H9 (cell line): ENCODE measurements at regions not wholly inside any gene's neighbourhood (a gene's known extent, or its start where the extent isn't known, plus 50 kb on each side); places are given as distances from the start of the nearest gene placed in this dataset.

ENCODE experiments used
- DNase-seq: peaks from one replicate; pipeline ENCODE4 v3.0.0-alpha.2; 2017
- H2AFZ ChIP-seq: one replicate; pipeline ENCODE4 v1.6.1; 2013; ENCODE audit warnings: mild to moderate bottlenecking, low read length, control low read depth, moderate library complexity
- H2AK5ac ChIP-seq: 2 replicates; pipeline ENCODE4 v1.6.1; 2013; ENCODE audit warnings: low read length, control low read depth, mixed read lengths; ENCODE audit not compliant: insufficient read length
- H2BK120ac ChIP-seq: one replicate; pipeline ENCODE4 v1.6.1; 2013; ENCODE audit warnings: low read depth, mild to moderate bottlenecking, low read length, control low read depth, inconsistent platforms; ENCODE audit not compliant: poor library complexity, severe bottlenecking
- H2BK12ac ChIP-seq: 2 replicates; pipeline ENCODE4 v1.6.1; 2013; ENCODE audit warnings: low read length, control low read depth, mixed read lengths, low read depth; ENCODE audit not compliant: insufficient read length
- H2BK15ac ChIP-seq: 2 replicates; pipeline ENCODE4 v1.6.1; 2013; ENCODE audit warnings: low read depth, low read length, control low read depth
- H2BK20ac ChIP-seq: one replicate; pipeline ENCODE4 v1.6.1; 2013; ENCODE audit warnings: low read depth, mild to moderate bottlenecking, low read length, control low read depth, inconsistent platforms; ENCODE audit not compliant: poor library complexity, severe bottlenecking
- H2BK5ac ChIP-seq: 2 replicates; pipeline ENCODE4 v1.6.1; 2013; ENCODE audit warnings: low read length, control low read depth, mixed read lengths; ENCODE audit not compliant: insufficient read length
- H3K14ac ChIP-seq: 2 replicates; pipeline ENCODE4 v1.6.1; 2013; ENCODE audit warnings: low read length, control low read depth; ENCODE audit not compliant: insufficient read depth
- H3K18ac ChIP-seq: 2 replicates; pipeline ENCODE4 v1.6.1; 2013; ENCODE audit warnings: low read depth, mild to moderate bottlenecking, mixed read lengths, low read length, control low read depth; ENCODE audit not compliant: insufficient read length
- H3K23ac ChIP-seq: 2 replicates; pipeline ENCODE4 v1.6.1; 2013; ENCODE audit warnings: low read length, control low read depth, mixed read lengths, low read depth; ENCODE audit not compliant: insufficient read length
- H3K23me2 ChIP-seq: 2 replicates; pipeline ENCODE4 v1.6.1; 2013; ENCODE audit warnings: low read depth, mild to moderate bottlenecking, mixed read lengths, low read length, control low read depth; ENCODE audit not compliant: insufficient read length, poor library complexity, severe bottlenecking
- H3K27ac ChIP-seq: 2 replicates; pipeline ENCODE4 v1.5.1; 2013; ENCODE audit warnings: low read length, control low read depth, mixed read lengths, low read depth; ENCODE audit not compliant: insufficient read length
- H3K27me3 ChIP-seq: 2 replicates; pipeline ENCODE4 v1.6.1; 2013; ENCODE audit warnings: low read length, control low read depth, inconsistent platforms; ENCODE audit not compliant: insufficient read depth
- H3K4ac ChIP-seq: 2 replicates; pipeline ENCODE4 v1.6.1; 2013; ENCODE audit warnings: low read depth, mild to moderate bottlenecking, control low read depth, inconsistent platforms, low read length, moderate library complexity
- H3K4me1 ChIP-seq: 2 replicates; pipeline ENCODE4 v1.6.1; 2013; ENCODE audit warnings: low read length, control low read depth, inconsistent platforms; ENCODE audit not compliant: insufficient read depth
- H3K4me2 ChIP-seq: 2 replicates; pipeline ENCODE4 v1.6.1; 2013; ENCODE audit warnings: low read length, control low read depth, mixed read lengths; ENCODE audit not compliant: insufficient read length, insufficient read depth
- H3K56ac ChIP-seq: 2 replicates; pipeline ENCODE4 v1.6.1; 2013; ENCODE audit warnings: low read depth, mild to moderate bottlenecking, mixed read lengths, low read length, control low read depth; ENCODE audit not compliant: insufficient read length
- H3K79me1 ChIP-seq: 2 replicates; pipeline ENCODE4 v1.6.1; 2013; ENCODE audit warnings: low read depth, mild to moderate bottlenecking, moderate library complexity, low read length, control low read depth, inconsistent platforms; ENCODE audit not compliant: insufficient read depth, poor library complexity, severe bottlenecking
- H3K79me2 ChIP-seq: 2 replicates; pipeline ENCODE4 v1.6.1; 2013; ENCODE audit warnings: low read length, control low read depth, inconsistent platforms; ENCODE audit not compliant: insufficient read depth
- H3K9ac ChIP-seq: 2 replicates; pipeline ENCODE4 v1.6.1; 2013; ENCODE audit warnings: low read length, control low read depth, mixed read lengths; ENCODE audit not compliant: insufficient read length; ENCODE audit errors: extremely low read depth
- H3K9me3 ChIP-seq: one replicate; pipeline ENCODE4 v1.6.1; 2013; ENCODE audit warnings: low read depth, low read length, inconsistent platforms; ENCODE audit not compliant: control insufficient read depth
- H3T11ph ChIP-seq: one replicate; pipeline ENCODE4 v1.6.1; 2013; ENCODE audit warnings: mild to moderate bottlenecking, low read length, control low read depth, inconsistent platforms
- H4K20me1 ChIP-seq: one replicate; pipeline ENCODE4 v1.6.1; 2013; ENCODE audit not compliant: control insufficient read depth, insufficient read length, insufficient read depth
- H4K5ac ChIP-seq: 2 replicates; pipeline ENCODE4 v1.6.1; 2013; ENCODE audit warnings: low read depth, mild to moderate bottlenecking, mixed read lengths, low read length, control low read depth; ENCODE audit not compliant: insufficient read length
- H4K8ac ChIP-seq: replicated peaks from 2 replicates; pipeline ENCODE4 v1.6.1; 2013; ENCODE audit warnings: low read length, control low read depth, mixed read lengths, low read depth; ENCODE audit not compliant: insufficient read length
- H4K91ac ChIP-seq: 2 replicates; pipeline ENCODE4 v1.6.1; 2013; ENCODE audit warnings: low read depth, mild to moderate bottlenecking, moderate library complexity, mixed read lengths, low read length, control low read depth; ENCODE audit not compliant: insufficient read length
- H3K27ac Mint-ChIP-seq, 3 experiments: 2 replicates in 2 of 3; 3 replicates in 1 of 3; pipeline ENCODE4 v1.8.0; 2020 to 2021; ENCODE audit warnings: mixed read lengths in 3 of 3, mild to moderate bottlenecking in 1 of 3, moderate library complexity in 1 of 3
- H3K27me3 Mint-ChIP-seq: 2 replicates; pipeline ENCODE4 v1.8.0; 2021; ENCODE audit warnings: low read depth, mild to moderate bottlenecking, moderate library complexity, mixed read lengths
- H3K36me3 Mint-ChIP-seq, 3 experiments: 2 replicates in 2 of 3; 3 replicates in 1 of 3; pipeline ENCODE4 v1.8.0; 2020 to 2021; ENCODE audit warnings: low read depth in 3 of 3, mixed read lengths in 3 of 3; ENCODE audit not compliant: insufficient read depth in 1 of 3
- H3K4me1 Mint-ChIP-seq, 2 experiments: 2 replicates each; pipeline ENCODE4 v1.8.0; 2020; ENCODE audit warnings: mixed read lengths in 2 of 2
- H3K4me3 Mint-ChIP-seq, 2 experiments: 2 replicates in 1 of 2; 3 replicates in 1 of 2; pipeline ENCODE4 v1.8.0; 2020 to 2021; ENCODE audit warnings: mild to moderate bottlenecking in 2 of 2, mixed read lengths in 2 of 2, moderate library complexity in 1 of 2
- H3K9me3 Mint-ChIP-seq, 2 experiments: 2 replicates in 1 of 2; 3 replicates in 1 of 2; pipeline ENCODE4 v1.8.0; 2020; ENCODE audit warnings: mild to moderate bottlenecking in 2 of 2, mixed read lengths in 2 of 2, moderate library complexity in 1 of 2
- CTCF ChIP-seq: fragments of 200-600 bp; sonication (generic); conservative IDR thresholded peaks from 3 replicates; pipeline ENCODE4 v1.8.0; 2021; ENCODE audit warnings: antibody characterized with exemption, mild to moderate bottlenecking
- WGBS: extraction: QIAGEN DNeasy Blood & Tissue Kit; methylation state at CpG from one replicate; pipeline ENCODE4 v1.1.7; 2013; ENCODE audit warnings: missing lambda C conversion rate, low lambda C conversion rate, mixed read lengths; ENCODE audit not compliant: insufficient read length; ENCODE audit errors: extremely low coverage; 5-methylcytosine and 5-hydroxymethylcytosine counted together

GRCh38 chr13:89407357-89407756 is 1736.2 kb downstream of the SLITRK5 start:
- no peak overlapping the region for H3K23ac ChIP-seq
- H3K27me3 ChIP-seq = no peaks in the 10 kb centered on the region
- H4K8ac ChIP-seq = no peak overlapping the region
- Mint-ChIP-seq H3K27ac (no peak overlapping the region), H3K4me1 (peaks cover 4 to 7% of the 10 kb centered on the region in 2 experiments), H3K9me3 (no peaks in the 10 kb centered on the region), H3K36me3 (no peaks in the 10 kb centered on the region), H3K27me3 (no peaks in the 10 kb centered on the region), H3K4me3 (no peak overlapping the region)
- no peak for TF ChIP-seq CTCF
- no peaks in the 10 kb centered on the region for H4K20me1 ChIP-seq
- H4K5ac ChIP-seq = no peak overlapping the region
- no peak overlapping the region for H3K14ac ChIP-seq
- H2BK12ac ChIP-seq = no peak overlapping the region
- H3K56ac ChIP-seq = no peak overlapping the region
- H2AFZ ChIP-seq = no peak overlapping the region
- H3K18ac ChIP-seq = no peak overlapping the region
- H3K4ac ChIP-seq = no peak overlapping the region
- no peak overlapping the region for H3T11ph ChIP-seq
- H3K27ac ChIP-seq = no peak overlapping the region
- H4K91ac ChIP-seq = no peak overlapping the region
- no peak overlapping the region for H2AK5ac ChIP-seq
- no peak overlapping the region for H2BK20ac ChIP-seq
- no peaks in the 10 kb centered on the region for H3K4me1 ChIP-seq
- no peak for DNase-seq
- no peaks in the 10 kb centered on the region for H3K79me1 ChIP-seq
- no peak overlapping the region for H2BK15ac ChIP-seq
- no peaks in the 10 kb centered on the region for H3K23me2 ChIP-seq
- H2BK120ac ChIP-seq = no peak overlapping the region
- WGBS = no CpG with 5 or more reads among the region's 4 CpGs
- no peak overlapping the region for H2BK5ac ChIP-seq
- no peaks in the 10 kb centered on the region for H3K79me2 ChIP-seq
- no peak overlapping the region for H3K9ac ChIP-seq
- H3K4me2 ChIP-seq = no peak overlapping the region
- H3K9me3 ChIP-seq = no peaks in the 10 kb centered on the region
